Activated CD4-positive, alpha-beta T cell treated with anti-CD3 and anti-CD28 coated beads, Interleukin-2, amount 50 U/mL, for 24 hours (primary cell): ENCODE measurements at regions not wholly inside any gene's neighbourhood (a gene's known extent, or its start where the extent isn't known, plus 50 kb on each side); places are given as distances from the start of the nearest gene placed in this dataset.

Experiments used
- DNase-seq, 2 donors: peaks; one replicate each; pipeline ENCODE4 v3.0.0-alpha.2; 2020; ENCODE audit warnings: low read depth in 1 of 2, low spot score in 1 of 2

- DNase-seq = no peak
Observed at GRCh38 chr15:95872366-95872771, 458.1 kb upstream of the NR2F2 start.

GRCh38 chr15:95874637-95875036 lies 455.9 kb upstream of the NR2F2 start:
- DNase-seq = no peak

- no peak for DNase-seq
Observed at GRCh38 chr15:95875121-95875643, 455.3 kb upstream of the NR2F2 start.

- DNase-seq = no peak
Observed at GRCh38 chr15:95880031-95880570, 450.4 kb upstream of the NR2F2 start.

- no peak for DNase-seq
Observed at GRCh38 chr15:95880630-95881029, 449.9 kb upstream of the NR2F2 start.

GRCh38 chr15:95883064-95883463 lies 447.4 kb upstream of the NR2F2 start:
- no peak for DNase-seq

GRCh38 chr15:95884276-95884675 lies 446.2 kb upstream of the NR2F2 start:
- no peak for DNase-seq

GRCh38 chr15:95887666-95888390 lies 442.7 kb upstream of the NR2F2 start:
- DNase-seq = no peak

GRCh38 chr15:95888762-95889161 lies 441.7 kb upstream of the NR2F2 start:
- no peak for DNase-seq

GRCh38 chr15:95894407-95894956 lies 436.0 kb upstream of the NR2F2 start:
- no peak for DNase-seq

- DNase-seq = no peak
Observed at GRCh38 chr15:95895508-95895907, 435.0 kb upstream of the NR2F2 start.

GRCh38 chr15:95897651-95898050 lies 432.8 kb upstream of the NR2F2 start:
- DNase-seq = no peak

GRCh38 chr15:95898761-95899160 lies 431.7 kb upstream of the NR2F2 start:
- no peak for DNase-seq

- no peak for DNase-seq
Observed at GRCh38 chr15:95901271-95901670, 429.2 kb upstream of the NR2F2 start.

- DNase-seq = no peak
Observed at GRCh38 chr15:95902606-95903005, 427.9 kb upstream of the NR2F2 start.

- no peak for DNase-seq
Observed at GRCh38 chr15:95903352-95903751, 427.1 kb upstream of the NR2F2 start.

GRCh38 chr15:95910643-95911212 lies 419.8 kb upstream of the NR2F2 start:
- DNase-seq = no peak

GRCh38 chr15:95911570-95912279 lies 418.8 kb upstream of the NR2F2 start:
- DNase-seq = no peak

- DNase-seq = no peak
Observed at GRCh38 chr15:95912280-95912625, 418.2 kb upstream of the NR2F2 start.

- DNase-seq = no peak
Observed at GRCh38 chr15:95912728-95913127, 417.8 kb upstream of the NR2F2 start.

- DNase-seq = no peak
Observed at GRCh38 chr15:95916568-95916967, 413.9 kb upstream of the NR2F2 start.

- no peak for DNase-seq
Observed at GRCh38 chr15:95918525-95918924, 412.0 kb upstream of the NR2F2 start.
